GM12874 (cell line): ENCODE measurements at regions not wholly inside any gene's neighbourhood (a gene's known extent, or its start where the extent isn't known, plus 50 kb on each side); places are given as distances from the start of the nearest gene placed in this dataset.

ENCODE experiments used
- CTCF ChIP-seq: IDR thresholded peaks from 2 replicates; pipeline ENCODE4 v1.5.1; 2011; ENCODE audit warnings: low read depth, mild to moderate bottlenecking, control low read depth, low read length, moderate library complexity; ENCODE audit not compliant: insufficient read depth

- TF ChIP-seq CTCF, result no peak
These were observed 1424.2 kb downstream of the MRPL39 start for GRCh38 chr21:24183077-24183476.

GRCh38 chr21:24179110-24179509 lies 1428.2 kb downstream of the MRPL39 start:
- TF ChIP-seq CTCF, result no peak

GRCh38 chr21:24175106-24175505 lies 1432.2 kb downstream of the MRPL39 start:
- TF ChIP-seq CTCF, result no peak

- no peak for TF ChIP-seq CTCF
These were observed 1435.5 kb downstream of the MRPL39 start for GRCh38 chr21:24171736-24172135.

GRCh38 chr21:24163539-24163938 lies 1443.7 kb downstream of the MRPL39 start:
- no peak for TF ChIP-seq CTCF

GRCh38 chr21:24160528-24160927 lies 1446.8 kb downstream of the MRPL39 start:
- no peak for TF ChIP-seq CTCF

- no peak for TF ChIP-seq CTCF
These were observed 1454.1 kb downstream of the MRPL39 start for GRCh38 chr21:24153137-24153536.

- TF ChIP-seq CTCF, result no peak
These were observed 1456.5 kb downstream of the MRPL39 start for GRCh38 chr21:24150753-24151152.
